ENCODE measurements at regions not wholly inside any gene's neighbourhood (a gene's known extent, or its start where the extent isn't known, plus 50 kb on each side); places are given as distances from the start of the nearest gene placed in this dataset.

GRCh38 chr18:73446502-73446901 lies 578.7 kb upstream of the NETO1 start:
- H3K4me3 ChIP-seq (ENCODE audit: low read depth, low read length) = no peak overlapping the region
- no peak for TF ChIP-seq CTCF (IDR thresholded peaks at IDR 0.05; ENCODE audit: low read depth, low read length)

GRCh38 chr18:73431620-73432019 lies 563.8 kb upstream of the NETO1 start:
- TF ChIP-seq CTCF (IDR thresholded peaks at IDR 0.05; ENCODE audit: low read depth, low read length) = no peak
- no peak overlapping the region for H3K4me3 ChIP-seq (ENCODE audit: low read depth, low read length)

- no peak overlapping the region for H3K4me3 ChIP-seq (ENCODE audit: low read depth, low read length)
- TF ChIP-seq CTCF (IDR thresholded peaks at IDR 0.05; ENCODE audit: low read depth, low read length) = no peak
Measured at GRCh38 chr18:73421010-73421409, 553.2 kb upstream of the NETO1 start.

GRCh38 chr18:73419531-73419930 lies 551.7 kb upstream of the NETO1 start:
- no peak for TF ChIP-seq CTCF (IDR thresholded peaks at IDR 0.05; ENCODE audit: low read depth, low read length)
- no peak overlapping the region for H3K4me3 ChIP-seq (ENCODE audit: low read depth, low read length)

GRCh38 chr18:73414598-73414997 lies 546.8 kb upstream of the NETO1 start:
- no peak overlapping the region for H3K4me3 ChIP-seq (ENCODE audit: low read depth, low read length)
- no peak for TF ChIP-seq CTCF (IDR thresholded peaks at IDR 0.05; ENCODE audit: low read depth, low read length)

- H3K4me3 ChIP-seq (ENCODE audit: low read depth, low read length) = no peak overlapping the region
- TF ChIP-seq CTCF (IDR thresholded peaks at IDR 0.05; ENCODE audit: low read depth, low read length) = no peak
Measured at GRCh38 chr18:73414069-73414468, 546.3 kb upstream of the NETO1 start.

- H3K4me3 ChIP-seq (ENCODE audit: low read depth, low read length) = no peak overlapping the region
- no peak for TF ChIP-seq CTCF (IDR thresholded peaks at IDR 0.05; ENCODE audit: low read depth, low read length)
Measured at GRCh38 chr18:73409242-73409641, 541.5 kb upstream of the NETO1 start.

Measured in WI38 (cell line).